Thyroid gland (tissue), 4 donors: ENCODE measurements at regions not wholly inside any gene's neighbourhood (a gene's known extent, or its start where the extent isn't known, plus 50 kb on each side); places are given as distances from the start of the nearest gene placed in this dataset.

Experiments used
- DNase-seq, 2 donors: peaks; one replicate each; pipeline ENCODE4 v3.0.0-alpha.2; 2019
- H3K27ac ChIP-seq, 3 donors: fragments of 200-600 bp; sonication (generic); 1 replicate in 2 of 3; 2 replicates in 1 of 3; pipeline ENCODE4 v1.5.1; 2016 to 2019; ENCODE audit warnings: mild to moderate bottlenecking in 1 of 3, moderate library complexity in 1 of 3
- H3K27me3 ChIP-seq: fragments of 200-600 bp; sonication (generic); one replicate; pipeline ENCODE4 v1.5.1; 2019
- H3K36me3 ChIP-seq, 2 donors: fragments of 200-600 bp; sonication (generic); one replicate each; pipeline ENCODE4 v1.5.1; 2016 to 2019
- H3K4me1 ChIP-seq, 2 donors: fragments of 200-600 bp; sonication (generic); one replicate each; pipeline ENCODE4 v1.5.1; 2017 to 2019
- H3K4me3 ChIP-seq, 3 donors: fragments of 200-600 bp; sonication (generic); replicated peaks in 1 of 3; 1 replicate in 2 of 3; 2 replicates in 1 of 3; pipeline ENCODE4 v1.5.1; 2016; ENCODE audit warnings: mild to moderate bottlenecking in 1 of 3
- H3K9me3 ChIP-seq: fragments of 200-600 bp; sonication (generic); one replicate; pipeline ENCODE4 v1.5.1; 2017
- POLR2A ChIP-seq, 2 donors: fragments of 450-650 bp; IDR thresholded peaks; one replicate each; pipeline ENCODE4 v1.6.1; 2017; ENCODE audit warnings: antibody characterized with exemption in 2 of 2, mild to moderate bottlenecking in 2 of 2, moderate library complexity in 1 of 2
- WGBS, 2 donors: methylation state at CpG; one replicate each; pipeline ENCODE4 v1.1.5; 2017; 5-methylcytosine and 5-hydroxymethylcytosine counted together
- intact Hi-C: fragments of 100-400 bp; cut with DNase I; formaldehyde crosslinking; loops from one replicate; pipeline ENCODE4 v1.15.1; 2023
- TF ChIP-seq, protein P1 (sequence below), 6 experiments: fragments of 200-600 bp in 3 of 6; fragments of 450-650 bp in 3 of 6; sonication (generic) in 3 of 6; IDR thresholded peaks; one replicate each; pipeline ENCODE4 v1.5.1; 2016 to 2019; ENCODE audit warnings: antibody characterized with exemption in 6 of 6, mild to moderate bottlenecking in 2 of 6, inconsistent platforms in 1 of 6, moderate library complexity in 1 of 6

GRCh38 chr2:35099342-35099741 lies 1256.2 kb upstream of the CRIM1 start:
- TF ChIP-seq, protein P1, sequence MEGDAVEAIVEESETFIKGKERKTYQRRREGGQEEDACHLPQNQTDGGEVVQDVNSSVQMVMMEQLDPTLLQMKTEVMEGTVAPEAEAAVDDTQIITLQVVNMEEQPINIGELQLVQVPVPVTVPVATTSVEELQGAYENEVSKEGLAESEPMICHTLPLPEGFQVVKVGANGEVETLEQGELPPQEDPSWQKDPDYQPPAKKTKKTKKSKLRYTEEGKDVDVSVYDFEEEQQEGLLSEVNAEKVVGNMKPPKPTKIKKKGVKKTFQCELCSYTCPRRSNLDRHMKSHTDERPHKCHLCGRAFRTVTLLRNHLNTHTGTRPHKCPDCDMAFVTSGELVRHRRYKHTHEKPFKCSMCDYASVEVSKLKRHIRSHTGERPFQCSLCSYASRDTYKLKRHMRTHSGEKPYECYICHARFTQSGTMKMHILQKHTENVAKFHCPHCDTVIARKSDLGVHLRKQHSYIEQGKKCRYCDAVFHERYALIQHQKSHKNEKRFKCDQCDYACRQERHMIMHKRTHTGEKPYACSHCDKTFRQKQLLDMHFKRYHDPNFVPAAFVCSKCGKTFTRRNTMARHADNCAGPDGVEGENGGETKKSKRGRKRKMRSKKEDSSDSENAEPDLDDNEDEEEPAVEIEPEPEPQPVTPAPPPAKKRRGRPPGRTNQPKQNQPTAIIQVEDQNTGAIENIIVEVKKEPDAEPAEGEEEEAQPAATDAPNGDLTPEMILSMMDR (IDR thresholded peaks at IDR 0.05), result no peak
- no peak for TF ChIP-seq POLR2A (IDR thresholded peaks at IDR 0.05)
- 42 to 54% methylated on average over 2 of the region's 2 CpGs for WGBS, 2 donors

GRCh38 chr2:35082072-35082471 lies 1273.5 kb upstream of the CRIM1 start:
- no peaks in the 10 kb centered on the region for H3K9me3 ChIP-seq
- H3K27ac ChIP-seq, result no peak overlapping the region
- 84 to 91% methylated on average over 4 of the region's 4 CpGs for WGBS, 2 donors
- TF ChIP-seq, protein P1 (IDR thresholded peaks at IDR 0.05), result no peak
- no peak for TF ChIP-seq POLR2A (IDR thresholded peaks at IDR 0.05)
- DNase-seq, result no peak
- H3K36me3 ChIP-seq, result no peaks in the 10 kb centered on the region
- no peaks in the 10 kb centered on the region for H3K4me1 ChIP-seq
- no peaks in the 10 kb centered on the region for H3K27me3 ChIP-seq
- no peak overlapping the region for H3K4me3 ChIP-seq
- intact Hi-C loops, result no loop called here

More at GRCh38 chr2:35099342-35099741, 1256.2 kb upstream of the CRIM1 start:
- intact Hi-C loops, result no loop called here
- no peaks in the 10 kb centered on the region for H3K27me3 ChIP-seq
- no peaks in the 10 kb centered on the region for H3K36me3 ChIP-seq
- DNase-seq, result no peak
- no peaks in the 10 kb centered on the region for H3K9me3 ChIP-seq
- H3K27ac ChIP-seq, result no peak overlapping the region
- H3K4me1 ChIP-seq, result no peaks in the 10 kb centered on the region
- no peak overlapping the region for H3K4me3 ChIP-seq

DNA sequence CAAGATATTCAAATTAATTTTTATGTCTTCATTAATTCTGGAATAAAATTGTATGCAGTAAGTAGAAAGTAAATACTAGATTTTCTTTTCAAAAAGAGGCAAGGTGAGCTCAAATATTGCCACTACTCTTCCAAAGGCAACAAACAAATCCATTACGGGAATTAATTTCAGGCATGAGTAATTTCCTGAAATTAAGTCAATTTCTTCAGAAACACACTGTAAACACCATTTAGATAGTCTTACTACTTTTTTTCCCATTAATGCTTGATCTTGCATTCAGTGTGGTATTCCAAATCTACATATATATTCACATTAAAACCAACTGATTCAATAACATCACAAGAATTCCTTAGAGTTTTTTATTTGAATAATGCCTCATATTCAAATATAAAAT lies 1274.0 kb upstream of the CRIM1 start:
- Histone ChIP-seq H3K36me3 (no peaks in the 10 kb centered on the region), H3K27ac (no peak overlapping the region), H3K4me3 (no peak overlapping the region), H3K9me3 (no peaks in the 10 kb centered on the region), H3K27me3 (no peaks in the 10 kb centered on the region), H3K4me1 (no peaks in the 10 kb centered on the region)
- DNase-seq, result no peak
- TF ChIP-seq, protein P1 (IDR thresholded peaks at IDR 0.05), result no peak
- TF ChIP-seq POLR2A (IDR thresholded peaks at IDR 0.05), result no peak
- intact Hi-C loops, result no loop called here
- WGBS, 2 donors, result 60% methylated on average over 1 of the region's 1 CpG

GRCh38 chr2:35081001-35081621 lies 1274.5 kb upstream of the CRIM1 start:
- no peak for DNase-seq
- H3K36me3 ChIP-seq, result no peaks in the 10 kb centered on the region
- WGBS, 2 donors, result 75 to 85% methylated on average over 1 of the region's 1 CpG
- H3K4me1 ChIP-seq, result no peaks in the 10 kb centered on the region
- TF ChIP-seq, protein P1 (IDR thresholded peaks at IDR 0.05), result no peak
- TF ChIP-seq POLR2A (IDR thresholded peaks at IDR 0.05), result no peak
- intact Hi-C loops, result no loop called here
- no peaks in the 10 kb centered on the region for H3K27me3 ChIP-seq
- H3K27ac ChIP-seq, result no peak overlapping the region
- no peaks in the 10 kb centered on the region for H3K9me3 ChIP-seq
- no peak overlapping the region for H3K4me3 ChIP-seq

DNA sequence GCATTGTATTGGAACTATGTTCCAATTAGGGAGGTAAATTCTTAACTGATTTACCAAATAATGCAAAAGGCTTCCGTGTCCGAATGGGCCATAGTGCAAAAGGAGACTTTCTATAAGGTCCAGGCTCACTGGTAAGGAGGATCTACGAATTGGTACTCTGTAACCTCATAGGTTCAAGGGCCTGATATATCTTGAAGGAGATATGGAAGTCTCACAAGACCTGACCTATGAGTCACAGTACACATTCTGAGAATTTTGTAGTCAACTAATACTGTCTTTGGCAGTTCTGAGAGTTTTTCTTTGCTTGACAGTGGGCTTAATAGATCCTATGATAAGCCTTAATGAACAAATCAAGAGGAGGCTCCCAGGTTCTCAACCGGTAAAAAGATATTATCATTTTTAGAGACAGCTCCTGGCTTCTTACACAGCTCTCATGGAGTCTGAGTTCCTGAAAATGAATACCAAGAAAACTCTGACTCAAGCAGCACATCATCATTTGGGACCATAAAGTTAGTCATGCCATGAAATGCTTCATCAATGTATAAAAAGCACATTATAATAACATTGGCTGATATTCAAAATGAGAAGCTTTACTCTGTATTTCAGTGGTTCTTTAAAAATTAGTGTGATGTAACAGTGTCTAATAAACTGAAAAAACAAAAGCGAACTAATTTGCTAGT lies 1275.2 kb upstream of the CRIM1 start:
- Histone ChIP-seq H3K4me3 (no peak overlapping the region), H3K27me3 (no peaks in the 10 kb centered on the region), H3K9me3 (no peaks in the 10 kb centered on the region), H3K4me1 (no peaks in the 10 kb centered on the region), H3K36me3 (no peaks in the 10 kb centered on the region), H3K27ac (no peak overlapping the region)
- no peak for DNase-seq
- intact Hi-C loops, result no loop called here
- WGBS, 2 donors, result 70 to 82% methylated on average over 5 of the region's 5 CpGs
- TF ChIP-seq, protein P1 (IDR thresholded peaks at IDR 0.05), result no peak
- no peak for TF ChIP-seq POLR2A (IDR thresholded peaks at IDR 0.05)
